ENCODE measurements at regions not wholly inside any gene's neighbourhood (a gene's known extent, or its start where the extent isn't known, plus 50 kb on each side); places are given as distances from the start of the nearest gene placed in this dataset.
"Not testable (repeated sequence)": the region's sequence is repeated elsewhere in the genome, so short reads cannot be mapped to it uniquely, and the experiment has no call there.

DNA sequence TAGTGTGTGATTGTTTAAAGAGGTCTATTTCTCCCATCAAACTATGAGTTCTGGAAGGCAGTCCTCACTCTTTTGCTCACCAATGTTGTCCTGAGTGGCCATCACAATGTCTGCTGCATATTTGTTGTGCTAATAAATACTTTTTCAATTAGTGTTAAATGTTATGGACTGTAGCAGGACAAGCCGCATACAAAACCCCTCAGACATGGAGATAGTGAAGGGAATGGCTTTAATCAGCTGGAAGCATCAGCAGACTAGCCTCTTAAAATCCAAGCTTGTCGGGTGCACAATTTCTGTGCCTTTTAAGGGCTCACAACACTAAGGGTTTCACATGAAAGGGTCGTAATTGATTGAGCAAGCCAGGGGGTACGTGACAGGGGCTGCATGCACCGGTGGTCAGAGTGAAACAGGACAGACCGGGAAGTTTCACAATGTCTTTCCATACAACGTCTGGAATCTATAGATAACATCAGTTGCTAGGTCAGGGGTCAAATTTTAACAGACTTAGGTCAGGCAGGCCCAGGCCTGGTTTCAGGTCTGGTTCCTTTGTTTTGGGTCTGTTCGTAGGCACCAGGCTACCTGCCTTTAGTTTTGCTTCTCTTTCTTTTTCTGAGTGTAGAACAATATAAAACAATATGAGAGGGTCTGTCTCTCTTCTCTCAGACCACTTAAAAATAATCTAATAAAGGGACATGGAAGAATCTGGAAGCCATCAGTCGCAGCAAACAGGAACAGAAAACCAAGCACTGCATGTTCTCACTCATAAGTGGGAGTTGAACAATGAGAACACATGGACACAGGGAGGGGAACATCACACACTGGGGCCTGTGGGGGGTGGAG, 327.6 kb upstream of the HTR1E start (continued):
- TF ChIP-seq, protein P1, sequence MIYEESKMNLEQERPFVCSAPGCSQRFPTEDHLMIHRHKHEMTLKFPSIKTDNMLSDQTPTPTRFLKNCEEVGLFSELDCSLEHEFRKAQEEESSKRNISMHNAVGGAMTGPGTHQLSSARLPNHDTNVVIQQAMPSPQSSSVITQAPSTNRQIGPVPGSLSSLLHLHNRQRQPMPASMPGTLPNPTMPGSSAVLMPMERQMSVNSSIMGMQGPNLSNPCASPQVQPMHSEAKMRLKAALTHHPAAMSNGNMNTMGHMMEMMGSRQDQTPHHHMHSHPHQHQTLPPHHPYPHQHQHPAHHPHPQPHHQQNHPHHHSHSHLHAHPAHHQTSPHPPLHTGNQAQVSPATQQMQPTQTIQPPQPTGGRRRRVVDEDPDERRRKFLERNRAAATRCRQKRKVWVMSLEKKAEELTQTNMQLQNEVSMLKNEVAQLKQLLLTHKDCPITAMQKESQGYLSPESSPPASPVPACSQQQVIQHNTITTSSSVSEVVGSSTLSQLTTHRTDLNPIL (CRISPR knock-in tag; IDR thresholded peaks at IDR 0.05; ENCODE audit: low read depth), result no peak
- TF ChIP-seq PPARA (CRISPR knock-in tag; IDR thresholded peaks at IDR 0.05; ENCODE audit: borderline replicate concordance), result no peak

DNA sequence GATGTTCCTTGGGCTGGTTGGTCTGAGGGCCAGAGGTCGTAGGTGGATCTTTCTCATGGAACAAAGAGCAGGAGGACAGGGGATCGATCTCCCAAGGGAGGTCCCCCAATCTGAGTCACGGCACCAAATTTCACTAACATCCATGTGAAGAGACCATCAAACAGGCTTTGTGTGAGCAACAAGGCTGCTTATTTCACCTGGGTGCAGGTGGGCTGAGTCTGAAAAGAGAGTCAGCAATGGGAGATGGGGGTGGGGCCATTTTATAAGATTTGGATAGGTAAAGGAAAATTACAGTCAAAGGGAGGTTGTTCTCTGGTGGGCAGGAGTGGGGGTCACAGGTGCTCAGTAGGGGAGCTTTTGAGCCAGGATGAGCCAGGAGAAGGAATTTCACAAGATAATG, 334.0 kb upstream of the HTR1E start:
- ATAC-seq, result not testable (repeated sequence)

GRCh38 chr6:86602093-86602492, 335.2 kb upstream of the HTR1E start:
- ATAC-seq, result not testable (repeated sequence)

DNA sequence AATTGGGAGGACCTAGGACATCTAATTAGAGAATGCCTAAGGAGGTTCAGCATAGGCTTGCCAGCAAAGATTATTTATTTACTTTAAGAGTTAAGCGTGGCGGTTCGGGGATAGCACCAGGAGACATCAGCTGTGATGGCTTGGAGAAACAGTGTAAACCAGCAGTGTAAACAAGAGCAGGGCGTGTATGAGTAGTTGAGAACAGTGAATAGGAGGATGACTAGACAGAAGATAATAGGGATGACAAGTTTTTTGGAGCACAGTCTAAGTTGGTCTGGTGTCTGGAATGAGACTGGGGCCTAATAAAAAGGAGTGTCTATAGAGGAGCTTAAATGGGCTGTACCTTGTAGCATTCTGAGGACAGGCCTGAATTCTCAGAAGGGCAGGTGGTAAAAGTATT, 338.4 kb upstream of the HTR1E start:
- not testable (repeated sequence) for ATAC-seq

- no peak for ATAC-seq
- TF ChIP-seq, protein P2, sequence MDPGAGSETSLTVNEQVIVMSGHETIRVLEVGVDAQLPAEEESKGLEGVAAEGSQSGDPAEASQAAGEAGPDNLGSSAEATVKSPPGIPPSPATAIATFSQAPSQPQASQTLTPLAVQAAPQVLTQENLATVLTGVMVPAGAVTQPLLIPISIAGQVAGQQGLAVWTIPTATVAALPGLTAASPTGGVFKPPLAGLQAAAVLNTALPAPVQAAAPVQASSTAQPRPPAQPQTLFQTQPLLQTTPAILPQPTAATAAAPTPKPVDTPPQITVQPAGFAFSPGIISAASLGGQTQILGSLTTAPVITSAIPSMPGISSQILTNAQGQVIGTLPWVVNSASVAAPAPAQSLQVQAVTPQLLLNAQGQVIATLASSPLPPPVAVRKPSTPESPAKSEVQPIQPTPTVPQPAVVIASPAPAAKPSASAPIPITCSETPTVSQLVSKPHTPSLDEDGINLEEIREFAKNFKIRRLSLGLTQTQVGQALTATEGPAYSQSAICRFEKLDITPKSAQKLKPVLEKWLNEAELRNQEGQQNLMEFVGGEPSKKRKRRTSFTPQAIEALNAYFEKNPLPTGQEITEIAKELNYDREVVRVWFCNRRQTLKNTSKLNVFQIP (CRISPR knock-in tag; IDR thresholded peaks at IDR 0.05; ENCODE audit: borderline replicate concordance, low read depth), result no peak
- TF ChIP-seq ZNF8 (CRISPR knock-in tag; IDR thresholded peaks at IDR 0.05) (no peak), PPARA (CRISPR knock-in tag; IDR thresholded peaks at IDR 0.05; ENCODE audit: borderline replicate concordance) (no peak), PATZ1 (CRISPR knock-in tag; IDR thresholded peaks at IDR 0.05; ENCODE audit: borderline replicate concordance) (no peak), GLIS3 (CRISPR knock-in tag; IDR thresholded peaks at IDR 0.05) (no peak), BACH2 (CRISPR knock-in tag; IDR thresholded peaks at IDR 0.05; ENCODE audit: borderline replicate concordance) (no peak)
- TF ChIP-seq, protein P3, sequence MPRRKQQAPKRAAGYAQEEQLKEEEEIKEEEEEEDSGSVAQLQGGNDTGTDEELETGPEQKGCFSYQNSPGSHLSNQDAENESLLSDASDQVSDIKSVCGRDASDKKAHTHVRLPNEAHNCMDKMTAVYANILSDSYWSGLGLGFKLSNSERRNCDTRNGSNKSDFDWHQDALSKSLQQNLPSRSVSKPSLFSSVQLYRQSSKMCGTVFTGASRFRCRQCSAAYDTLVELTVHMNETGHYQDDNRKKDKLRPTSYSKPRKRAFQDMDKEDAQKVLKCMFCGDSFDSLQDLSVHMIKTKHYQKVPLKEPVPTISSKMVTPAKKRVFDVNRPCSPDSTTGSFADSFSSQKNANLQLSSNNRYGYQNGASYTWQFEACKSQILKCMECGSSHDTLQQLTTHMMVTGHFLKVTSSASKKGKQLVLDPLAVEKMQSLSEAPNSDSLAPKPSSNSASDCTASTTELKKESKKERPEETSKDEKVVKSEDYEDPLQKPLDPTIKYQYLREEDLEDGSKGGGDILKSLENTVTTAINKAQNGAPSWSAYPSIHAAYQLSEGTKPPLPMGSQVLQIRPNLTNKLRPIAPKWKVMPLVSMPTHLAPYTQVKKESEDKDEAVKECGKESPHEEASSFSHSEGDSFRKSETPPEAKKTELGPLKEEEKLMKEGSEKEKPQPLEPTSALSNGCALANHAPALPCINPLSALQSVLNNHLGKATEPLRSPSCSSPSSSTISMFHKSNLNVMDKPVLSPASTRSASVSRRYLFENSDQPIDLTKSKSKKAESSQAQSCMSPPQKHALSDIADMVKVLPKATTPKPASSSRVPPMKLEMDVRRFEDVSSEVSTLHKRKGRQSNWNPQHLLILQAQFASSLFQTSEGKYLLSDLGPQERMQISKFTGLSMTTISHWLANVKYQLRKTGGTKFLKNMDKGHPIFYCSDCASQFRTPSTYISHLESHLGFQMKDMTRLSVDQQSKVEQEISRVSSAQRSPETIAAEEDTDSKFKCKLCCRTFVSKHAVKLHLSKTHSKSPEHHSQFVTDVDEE (CRISPR knock-in tag; IDR thresholded peaks at IDR 0.05), result no peak
These were observed 341.7 kb upstream of the HTR1E start for GRCh38 chr6:86595641-86596040.

DNA sequence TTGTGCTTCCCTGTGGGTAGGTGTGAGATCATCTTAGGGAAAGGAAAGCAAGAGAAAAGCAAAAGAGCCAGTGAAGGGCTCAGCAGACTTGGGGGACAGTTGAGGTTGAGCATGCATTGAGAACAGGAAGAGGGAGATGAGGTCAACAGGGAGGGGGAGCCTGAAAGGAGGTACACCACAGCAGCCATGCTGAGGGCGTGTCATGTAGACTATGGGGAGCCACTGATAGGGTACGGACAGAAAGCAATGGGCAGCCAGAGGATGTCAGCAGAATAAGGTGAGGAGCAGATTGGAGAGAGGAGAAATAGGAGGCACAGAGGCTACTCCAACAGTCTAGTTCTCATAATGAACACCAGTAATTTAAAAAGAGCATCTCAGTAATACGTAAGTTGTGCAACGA, 351.1 kb upstream of the HTR1E start:
- TF ChIP-seq TOX (CRISPR knock-in tag; IDR thresholded peaks at IDR 0.05; ENCODE audit: borderline replicate concordance), result no peak
- no peak for TF ChIP-seq ARNTL (CRISPR knock-in tag; IDR thresholded peaks at IDR 0.05; ENCODE audit: borderline replicate concordance, low read depth)
- TF ChIP-seq OSR1 (CRISPR knock-in tag; IDR thresholded peaks at IDR 0.05), result no peak
- ATAC-seq, result no peak

- no peak for ATAC-seq
- TF ChIP-seq ZFP3 (CRISPR knock-in tag; IDR thresholded peaks at IDR 0.05) (no peak), ESRRG (CRISPR knock-in tag; IDR thresholded peaks at IDR 0.05) (no peak), BACH2 (CRISPR knock-in tag; IDR thresholded peaks at IDR 0.05; ENCODE audit: borderline replicate concordance) (no peak), TCF4 (CRISPR knock-in tag; IDR thresholded peaks at IDR 0.05; ENCODE audit: borderline replicate concordance) (no peak), ZFP30 (CRISPR knock-in tag; IDR thresholded peaks at IDR 0.05) (no peak), ISL1 (CRISPR knock-in tag; IDR thresholded peaks at IDR 0.05) (no peak), SNAI2 (CRISPR knock-in tag; IDR thresholded peaks at IDR 0.05) (no peak)
- TF ChIP-seq, protein P2 (CRISPR knock-in tag; IDR thresholded peaks at IDR 0.05; ENCODE audit: borderline replicate concordance, low read depth), result no peak
These were observed 355.5 kb upstream of the HTR1E start for GRCh38 chr6:86581833-86582232.

Data from SK-N-SH treated with all-trans-retinoic acid at 6 μM for 48 hours (cell line).